WTC11 (cell line): ENCODE measurements at regions not wholly inside any gene's neighbourhood (a gene's known extent, or its start where the extent isn't known, plus 50 kb on each side); places are given as distances from the start of the nearest gene placed in this dataset.
"Not testable (repeated sequence)": the region's sequence is repeated elsewhere in the genome, so short reads cannot be mapped to it uniquely, and the experiment has no call there.

Experiments
- ESRRA ChIP-seq: sonication (generic); formaldehyde crosslinking; IDR thresholded peaks from 2 replicates; pipeline ENCODE4 v1.8.1; 2022; ENCODE audit warnings: mild to moderate bottlenecking, missing genetic modification reagents, borderline replicate concordance
- JUN ChIP-seq: sonication (generic); formaldehyde crosslinking; IDR thresholded peaks from 2 replicates; pipeline ENCODE4 v1.8.0; 2023; ENCODE audit warnings: mild to moderate bottlenecking, missing genetic modification reagents
- NFE2L1 ChIP-seq: sonication (generic); formaldehyde crosslinking; IDR thresholded peaks from 2 replicates; pipeline ENCODE4 v1.8.1; 2023; ENCODE audit warnings: missing genetic modification reagents
- TF ChIP-seq, protein P1 (sequence below): fragments of 200-600 bp; IDR thresholded peaks from 2 replicates; pipeline ENCODE4 v1.8.0; 2022; ENCODE audit warnings: antibody characterized with exemption
- TF ChIP-seq, protein P2 (sequence below): sonication (generic); formaldehyde crosslinking; IDR thresholded peaks from 2 replicates; pipeline ENCODE4 v1.8.1; 2022; ENCODE audit warnings: mild to moderate bottlenecking, moderate library complexity, missing genetic modification reagents

DNA sequence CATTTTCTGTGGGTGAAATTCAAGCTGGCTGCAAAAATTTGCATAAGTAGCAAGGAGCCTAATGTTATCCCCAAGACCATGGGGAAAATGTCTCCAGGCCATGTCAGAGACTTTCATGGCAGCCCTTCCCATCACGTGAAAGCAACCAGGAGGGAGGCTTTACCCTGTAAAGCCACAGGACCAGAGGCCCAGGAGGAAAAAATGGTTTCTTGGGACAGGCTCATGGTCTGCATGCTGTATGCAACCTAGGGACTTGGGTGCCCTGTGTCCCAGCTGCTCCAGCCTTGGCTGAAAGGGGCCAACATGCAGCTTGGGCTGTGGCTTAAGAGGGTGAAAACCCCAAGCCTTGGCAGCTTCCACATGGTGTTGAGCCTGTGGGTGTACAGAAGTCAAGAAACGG lies 489.3 kb downstream of the PRR16 start:
- not testable (repeated sequence) for TF ChIP-seq JUN (CRISPR knock-in tag); ESRRA; NFE2L1 (CRISPR knock-in tag)
- TF ChIP-seq, protein P1, sequence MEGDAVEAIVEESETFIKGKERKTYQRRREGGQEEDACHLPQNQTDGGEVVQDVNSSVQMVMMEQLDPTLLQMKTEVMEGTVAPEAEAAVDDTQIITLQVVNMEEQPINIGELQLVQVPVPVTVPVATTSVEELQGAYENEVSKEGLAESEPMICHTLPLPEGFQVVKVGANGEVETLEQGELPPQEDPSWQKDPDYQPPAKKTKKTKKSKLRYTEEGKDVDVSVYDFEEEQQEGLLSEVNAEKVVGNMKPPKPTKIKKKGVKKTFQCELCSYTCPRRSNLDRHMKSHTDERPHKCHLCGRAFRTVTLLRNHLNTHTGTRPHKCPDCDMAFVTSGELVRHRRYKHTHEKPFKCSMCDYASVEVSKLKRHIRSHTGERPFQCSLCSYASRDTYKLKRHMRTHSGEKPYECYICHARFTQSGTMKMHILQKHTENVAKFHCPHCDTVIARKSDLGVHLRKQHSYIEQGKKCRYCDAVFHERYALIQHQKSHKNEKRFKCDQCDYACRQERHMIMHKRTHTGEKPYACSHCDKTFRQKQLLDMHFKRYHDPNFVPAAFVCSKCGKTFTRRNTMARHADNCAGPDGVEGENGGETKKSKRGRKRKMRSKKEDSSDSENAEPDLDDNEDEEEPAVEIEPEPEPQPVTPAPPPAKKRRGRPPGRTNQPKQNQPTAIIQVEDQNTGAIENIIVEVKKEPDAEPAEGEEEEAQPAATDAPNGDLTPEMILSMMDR: not testable (repeated sequence)
- TF ChIP-seq, protein P2, sequence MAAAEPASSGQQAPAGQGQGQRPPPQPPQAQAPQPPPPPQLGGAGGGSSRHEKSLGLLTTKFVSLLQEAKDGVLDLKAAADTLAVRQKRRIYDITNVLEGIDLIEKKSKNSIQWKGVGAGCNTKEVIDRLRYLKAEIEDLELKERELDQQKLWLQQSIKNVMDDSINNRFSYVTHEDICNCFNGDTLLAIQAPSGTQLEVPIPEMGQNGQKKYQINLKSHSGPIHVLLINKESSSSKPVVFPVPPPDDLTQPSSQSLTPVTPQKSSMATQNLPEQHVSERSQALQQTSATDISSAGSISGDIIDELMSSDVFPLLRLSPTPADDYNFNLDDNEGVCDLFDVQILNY: not testable (repeated sequence)
